CD4-positive, alpha-beta T cell (primary cell): ENCODE measurements at regions not wholly inside any gene's neighbourhood (a gene's known extent, or its start where the extent isn't known, plus 50 kb on each side); places are given as distances from the start of the nearest gene placed in this dataset.

Experiments
- ATAC-seq: fragments of 200-7000 bp; cut with Tn5 transposase; one replicate; pipeline ENCODE4 v1.10.0; 2022; ENCODE audit warnings: mild to moderate bottlenecking; ENCODE audit not compliant: poor library complexity
- CTCF ChIA-PET: fragments of 350-600 bp; sonication (Branson Sonifier 250); formaldehyde crosslinking; loops from one replicate; lab custom pipeline; 2021; ENCODE audit warnings: antibody characterized with exemption, inconsistent platforms; lab: Charles Lee
- POLR2A ChIA-PET: fragments of 350-600 bp; sonication (Branson Sonifier 250); formaldehyde crosslinking; loops from one replicate; lab custom pipeline; 2021; ENCODE audit warnings: antibody characterized with exemption, inconsistent platforms; lab: Charles Lee
- DNase-seq, 14 experiments: peaks; one replicate each; pipeline ENCODE4 v3.0.0-alpha.2; 2013 to 2020; ENCODE audit warnings: mixed read lengths in 2 of 14
- H3K27ac ChIP-seq, 2 donors: one replicate each; pipeline versions ENCODE4 v1.5.1 to v1.7.0; 2013; ENCODE audit warnings: low read length in 2 of 2, low read depth in 1 of 2, mild to moderate bottlenecking in 1 of 2
- H3K27me3 ChIP-seq, 2 experiments: 1 replicate in 1 of 2; 2 replicates in 1 of 2; pipeline versions ENCODE4 v1.6.1 to v1.7.0; 2013; ENCODE audit warnings: low read length in 2 of 2, control low read depth in 1 of 2, mild to moderate bottlenecking in 1 of 2, moderate library complexity in 1 of 2; ENCODE audit not compliant: insufficient read depth in 2 of 2, control insufficient read depth in 1 of 2
- H3K36me3 ChIP-seq: one replicate; pipeline ENCODE4 v1.6.1; 2013; ENCODE audit warnings: low read length, control low read depth; ENCODE audit not compliant: insufficient read depth
- H3K4me1 ChIP-seq: one replicate; pipeline ENCODE4 v1.6.1; 2013; ENCODE audit warnings: low read length, control low read depth; ENCODE audit not compliant: insufficient read depth
- H3K4me3 ChIP-seq: one replicate; pipeline ENCODE4 v1.5.1; 2013; ENCODE audit warnings: mild to moderate bottlenecking, low read length, moderate library complexity
- H3K9me3 ChIP-seq, 2 experiments: 1 replicate in 1 of 2; 2 replicates in 1 of 2; pipeline versions ENCODE4 v1.6.1 to v1.7.0; 2013; ENCODE audit warnings: low read length in 2 of 2, mild to moderate bottlenecking in 2 of 2, control low read depth in 1 of 2, moderate library complexity in 1 of 2; ENCODE audit not compliant: control insufficient read depth in 1 of 2, insufficient read depth in 1 of 2
- H3K27ac Mint-ChIP-seq: one replicate; pipeline ENCODE4 v1.8.0; 2020; ENCODE audit warnings: mixed read lengths
- H3K27me3 Mint-ChIP-seq: one replicate; pipeline ENCODE4 v1.8.0; 2021; ENCODE audit warnings: mixed read lengths
- H3K36me3 Mint-ChIP-seq: one replicate; pipeline ENCODE4 v1.8.0; 2021; ENCODE audit warnings: low read depth, mixed read lengths
- H3K4me1 Mint-ChIP-seq: one replicate; pipeline ENCODE4 v1.8.0; 2021; ENCODE audit warnings: low read depth, mixed read lengths
- H3K4me3 Mint-ChIP-seq: one replicate; pipeline ENCODE4 v1.8.0; 2020; ENCODE audit warnings: mild to moderate bottlenecking, mixed read lengths
- H3K9me3 Mint-ChIP-seq: one replicate; pipeline ENCODE4 v1.8.0; 2020; ENCODE audit warnings: mixed read lengths
- intact Hi-C, 2 experiments: fragments of 100-400 bp; cut with DNase I in 1 of 2; cut with micrococcal nuclease in 1 of 2; formaldehyde crosslinking; loops; one replicate each; pipeline versions ENCODE4 v1.15.1 to v1.9.0; 2023 to 2025; cut with DNase I, micrococcal nuclease
- TF ChIP-seq, protein P1 (sequence below): fragments of 200-600 bp; IDR thresholded peaks from one replicate; pipeline ENCODE4 v1.8.0; 2022; ENCODE audit warnings: antibody characterized with exemption, mild to moderate bottlenecking

DNA sequence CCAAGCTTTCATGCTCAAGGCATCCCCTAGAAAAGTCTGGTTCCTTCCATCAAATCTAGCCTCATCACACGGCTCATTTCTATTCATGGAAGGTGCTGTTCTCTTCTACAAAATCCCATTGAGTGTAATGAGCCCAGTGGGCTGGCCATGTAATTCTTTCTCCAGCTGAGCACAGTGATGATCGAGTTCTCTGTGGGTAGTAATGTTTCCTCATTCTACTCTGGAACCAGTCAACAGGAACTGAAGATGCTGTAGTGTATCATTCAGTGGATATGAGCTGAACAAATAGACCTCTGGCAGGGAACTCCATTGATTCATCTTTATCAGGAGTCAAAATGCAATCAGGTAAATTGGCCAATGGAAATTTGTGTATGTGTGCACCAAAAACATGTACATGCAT lies 149.2 kb downstream of the LRRC70 start:
- Histone ChIP-seq H3K27me3 (peaks cover 0 to 5% of the 10 kb centered on the region in 2 experiments), H3K36me3 (no peaks in the 10 kb centered on the region), H3K4me3 (no peak overlapping the region), H3K4me1 (no peaks in the 10 kb centered on the region), H3K9me3 (no peaks in the 10 kb centered on the region), H3K27ac (no peak overlapping the region)
- no peak for ATAC-seq
- Mint-ChIP-seq H3K27ac (no peak overlapping the region), H3K4me1 (no peaks in the 10 kb centered on the region), H3K4me3 (no peak overlapping the region), H3K27me3 (peaks cover 4% of the 10 kb centered on the region), H3K9me3 (no peaks in the 10 kb centered on the region), H3K36me3 (no peaks in the 10 kb centered on the region)
- TF ChIP-seq, protein P1, sequence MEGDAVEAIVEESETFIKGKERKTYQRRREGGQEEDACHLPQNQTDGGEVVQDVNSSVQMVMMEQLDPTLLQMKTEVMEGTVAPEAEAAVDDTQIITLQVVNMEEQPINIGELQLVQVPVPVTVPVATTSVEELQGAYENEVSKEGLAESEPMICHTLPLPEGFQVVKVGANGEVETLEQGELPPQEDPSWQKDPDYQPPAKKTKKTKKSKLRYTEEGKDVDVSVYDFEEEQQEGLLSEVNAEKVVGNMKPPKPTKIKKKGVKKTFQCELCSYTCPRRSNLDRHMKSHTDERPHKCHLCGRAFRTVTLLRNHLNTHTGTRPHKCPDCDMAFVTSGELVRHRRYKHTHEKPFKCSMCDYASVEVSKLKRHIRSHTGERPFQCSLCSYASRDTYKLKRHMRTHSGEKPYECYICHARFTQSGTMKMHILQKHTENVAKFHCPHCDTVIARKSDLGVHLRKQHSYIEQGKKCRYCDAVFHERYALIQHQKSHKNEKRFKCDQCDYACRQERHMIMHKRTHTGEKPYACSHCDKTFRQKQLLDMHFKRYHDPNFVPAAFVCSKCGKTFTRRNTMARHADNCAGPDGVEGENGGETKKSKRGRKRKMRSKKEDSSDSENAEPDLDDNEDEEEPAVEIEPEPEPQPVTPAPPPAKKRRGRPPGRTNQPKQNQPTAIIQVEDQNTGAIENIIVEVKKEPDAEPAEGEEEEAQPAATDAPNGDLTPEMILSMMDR: no peak
- POLR2A ChIA-PET: no interaction called here
- CTCF ChIA-PET: no interaction called here
- no peak for DNase-seq
- intact Hi-C loops: no loop called here

DNA sequence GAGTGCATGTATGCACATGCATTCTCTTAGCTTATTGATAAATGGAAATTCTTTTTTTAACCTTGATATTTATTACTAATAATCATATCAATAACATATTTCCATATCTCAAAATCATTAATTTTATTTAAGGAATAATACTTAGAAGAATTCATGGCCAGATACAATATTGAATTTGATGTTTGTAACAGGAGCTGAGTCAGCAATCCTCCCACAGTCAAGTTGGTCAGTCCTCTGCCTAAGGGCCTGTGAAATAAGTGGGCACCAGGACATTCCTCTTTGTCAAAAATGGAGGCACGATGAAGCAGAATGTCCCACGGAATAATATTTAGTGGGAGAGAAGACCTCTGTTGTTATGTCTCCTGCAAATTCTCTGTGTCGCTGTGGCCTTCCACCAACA lies 148.6 kb downstream of the LRRC70 start:
- ChIA-PET POLR2A (no interaction called here), CTCF (no interaction called here)
- no peaks in the 10 kb centered on the region for H3K36me3 Mint-ChIP-seq
- no peak overlapping the region for H3K27ac Mint-ChIP-seq
- H3K27me3 Mint-ChIP-seq: no peaks in the 10 kb centered on the region
- ATAC-seq (no peak), DNase-seq (no peak)
- no peak overlapping the region for H3K27ac ChIP-seq
- no peak overlapping the region for H3K4me3 ChIP-seq
- H3K4me3 Mint-ChIP-seq: no peak overlapping the region
- peaks cover 0 to 5% of the 10 kb centered on the region in 2 experiments for H3K27me3 ChIP-seq
- TF ChIP-seq, protein P1: no peak
- no peaks in the 10 kb centered on the region for H3K4me1 Mint-ChIP-seq
- no peaks in the 10 kb centered on the region for H3K9me3 Mint-ChIP-seq
- H3K36me3 ChIP-seq: no peaks in the 10 kb centered on the region
- intact Hi-C loops: no loop called here
- no peaks in the 10 kb centered on the region for H3K9me3 ChIP-seq
- no peaks in the 10 kb centered on the region for H3K4me1 ChIP-seq

DNA sequence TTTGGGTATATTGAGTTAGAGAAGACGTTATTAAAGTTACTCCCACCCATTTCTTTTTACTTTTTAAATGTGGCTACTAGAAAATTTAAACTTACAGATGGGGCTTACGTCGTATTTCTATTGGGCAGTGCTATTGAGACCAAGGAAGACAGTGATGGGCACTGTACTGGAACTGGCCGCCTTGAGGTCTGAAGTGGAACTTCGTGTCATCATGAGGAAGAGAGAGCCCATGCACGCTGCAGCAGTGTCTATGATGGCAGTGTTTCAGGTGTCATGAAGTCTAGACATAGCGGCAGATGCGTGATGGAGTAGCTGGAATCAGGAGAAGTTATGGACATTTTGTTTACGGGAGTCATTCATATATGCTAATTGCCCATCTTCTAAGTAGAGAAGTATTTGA lies 143.7 kb downstream of the LRRC70 start:
- ChIA-PET CTCF (no interaction called here), POLR2A (no interaction called here)
- no peaks in the 10 kb centered on the region for H3K36me3 ChIP-seq
- no peak overlapping the region for H3K27ac ChIP-seq
- H3K9me3 Mint-ChIP-seq: no peaks in the 10 kb centered on the region
- TF ChIP-seq, protein P1: no peak
- no peak overlapping the region for H3K4me3 ChIP-seq
- peaks cover 0 to 9% of the 10 kb centered on the region in 2 experiments for H3K27me3 ChIP-seq
- ATAC-seq (no peak), DNase-seq (no peak)
- no peaks in the 10 kb centered on the region for H3K9me3 ChIP-seq
- no peaks in the 10 kb centered on the region for H3K4me1 Mint-ChIP-seq
- peaks cover 22% of the 10 kb centered on the region for H3K27me3 Mint-ChIP-seq
- intact Hi-C loops: no loop called here
- H3K4me3 Mint-ChIP-seq: no peak overlapping the region
- H3K4me1 ChIP-seq: no peaks in the 10 kb centered on the region
- no peaks in the 10 kb centered on the region for H3K36me3 Mint-ChIP-seq
- H3K27ac Mint-ChIP-seq: no peak overlapping the region
